A673 (cell line): ENCODE measurements at regions not wholly inside any gene's neighbourhood (a gene's known extent, or its start where the extent isn't known, plus 50 kb on each side); places are given as distances from the start of the nearest gene placed in this dataset.

Experiments used
- BruUV-seq: library from RNA; stranded (reverse); fragments of 400-500 nt; replicated peaks from 2 replicates; lab custom pipeline; 2021; lab: Mats Ljungman, UMichigan
- CTCF ChIA-PET: fragments of 300-600 bp; sonication (Branson Sonifier 250); formaldehyde crosslinking; loops from one replicate; lab custom pipeline; 2022; ENCODE audit warnings: antibody characterized with exemption; lab: Charles Lee
- POLR2A ChIA-PET: fragments of 300-600 bp; sonication (Branson Sonifier 250); formaldehyde crosslinking; loops from one replicate; lab custom pipeline; 2022; ENCODE audit warnings: antibody characterized with exemption; ENCODE audit not compliant: low non-redundant PET; lab: Charles Lee
- DNase-seq: peaks from one replicate; pipeline ENCODE4 v3.0.0-alpha.2; 2015; ENCODE audit warnings: low spot score
- H3K27ac ChIP-seq: fragments of 200-600 bp; sonication (generic); 2 replicates; pipeline ENCODE4 v1.5.1; 2016; ENCODE audit warnings: mixed run types, low read depth, mild to moderate bottlenecking, mixed read lengths, antibody characterized with exemption, low read length; ENCODE audit not compliant: poor library complexity, severe bottlenecking
- H3K27me3 ChIP-seq: fragments of 200-600 bp; sonication (generic); replicated peaks from 2 replicates; pipeline ENCODE4 v1.6.1; 2017; ENCODE audit warnings: mixed run types, low read depth, mild to moderate bottlenecking, mixed read lengths, antibody characterized with exemption, low read length; ENCODE audit not compliant: insufficient read depth, poor library complexity
- H3K36me3 ChIP-seq: fragments of 200-600 bp; sonication (generic); 2 replicates; pipeline ENCODE4 v1.6.1; 2016; ENCODE audit warnings: mixed run types, mild to moderate bottlenecking, mixed read lengths, antibody characterized with exemption, low read length; ENCODE audit not compliant: insufficient read depth, poor library complexity, severe bottlenecking
- H3K4me1 ChIP-seq: fragments of 200-600 bp; sonication (generic); 2 replicates; pipeline ENCODE4 v1.6.1; 2017; ENCODE audit warnings: mixed run types, mild to moderate bottlenecking, mixed read lengths, antibody characterized with exemption, low read length; ENCODE audit not compliant: insufficient read depth, poor library complexity, severe bottlenecking
- H3K4me3 ChIP-seq: fragments of 200-600 bp; sonication (generic); 2 replicates; pipeline ENCODE4 v1.5.1; 2016; ENCODE audit warnings: low read depth, mixed run types, mild to moderate bottlenecking, mixed read lengths, low read length; ENCODE audit not compliant: poor library complexity, severe bottlenecking
- H3K9me3 ChIP-seq: fragments of 200-600 bp; sonication (generic); 2 replicates; pipeline ENCODE4 v1.6.1; 2016; ENCODE audit warnings: mixed run types, low read depth, mild to moderate bottlenecking, mixed read lengths, antibody characterized with exemption, low read length; ENCODE audit not compliant: poor library complexity, severe bottlenecking
- CTCF ChIP-seq: fragments of 300-800, 200-600 bp; sonication (generic); conservative IDR thresholded peaks from 2 replicates; pipeline ENCODE4 v1.5.1; 2017; ENCODE audit warnings: low read depth, mild to moderate bottlenecking, antibody characterized with exemption, low read length, moderate library complexity, mixed read lengths
- EZH2 ChIP-seq: fragments of 200-600 bp; sonication (generic); IDR thresholded peaks from 2 replicates; pipeline ENCODE4 v1.6.1; 2017; ENCODE audit warnings: borderline replicate concordance, low read depth, mild to moderate bottlenecking, mixed read lengths, antibody characterized with exemption, low read length; ENCODE audit not compliant: poor library complexity, severe bottlenecking
- intact Hi-C: fragments of 100-400 bp; cut with micrococcal nuclease; formaldehyde crosslinking; loops from one replicate; pipeline ENCODE4 v1.10.0; 2022; ENCODE audit not compliant: unreplicated experiment

DNA sequence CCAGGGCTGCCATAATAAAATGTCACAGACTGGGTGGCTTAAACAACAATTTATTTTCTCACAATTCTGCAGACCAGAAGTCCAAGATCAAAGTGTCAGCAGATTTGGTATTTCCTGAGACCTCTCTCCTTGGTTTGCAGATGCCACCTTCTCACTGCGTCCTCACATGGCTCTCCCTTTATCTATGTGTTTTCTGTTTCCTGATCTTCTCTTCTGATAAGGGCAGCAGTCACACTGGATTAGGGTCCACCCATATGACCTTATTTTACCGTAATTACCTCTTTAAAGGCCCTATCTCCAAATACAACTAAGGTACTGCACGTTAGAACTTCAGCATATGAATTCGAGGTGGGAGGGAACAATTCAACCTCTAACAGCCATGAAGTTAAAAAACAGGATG is 238.9 kb upstream of the API5 start:
- intact Hi-C loops: no loop called here
- ChIA-PET POLR2A (no interaction called here), CTCF (no interaction called here)
- Histone ChIP-seq H3K27ac (no peak overlapping the region), H3K27me3 (no peaks in the 10 kb centered on the region), H3K36me3 (no peaks in the 10 kb centered on the region), H3K4me1 (peaks cover 31% of the 10 kb centered on the region), H3K9me3 (peaks cover 8% of the 10 kb centered on the region), H3K4me3 (no peak overlapping the region)
- DNase-seq: no peak
- TF ChIP-seq EZH2 (no peak), CTCF (no peak)
- BruUV-seq: no TSS peak

- Histone ChIP-seq H3K4me3 (no peak overlapping the region), H3K27me3 (no peaks in the 10 kb centered on the region), H3K4me1 (peaks cover 31% of the 10 kb centered on the region), H3K36me3 (no peaks in the 10 kb centered on the region), H3K9me3 (peaks cover 4% of the 10 kb centered on the region), H3K27ac (no peak overlapping the region)
- TF ChIP-seq CTCF (no peak), EZH2 (no peak)
- intact Hi-C loops: no loop called here
- ChIA-PET POLR2A (interaction anchor here (0.7 kb wide), 1 partner anchor 13 kb away, joined by 6 read pairs; no protein-coding TSS in a partner anchor), CTCF (no interaction called here)
- no peak for DNase-seq
- no TSS peak for BruUV-seq
Observed at GRCh38 chr11:43074810-43075209, 237.0 kb upstream of the API5 start.

- Histone ChIP-seq H3K4me3 (no peak overlapping the region), H3K4me1 (no peaks in the 10 kb centered on the region), H3K27me3 (no peaks in the 10 kb centered on the region), H3K27ac (no peak overlapping the region), H3K9me3 (no peaks in the 10 kb centered on the region), H3K36me3 (no peaks in the 10 kb centered on the region)
- ChIA-PET POLR2A (no interaction called here), CTCF (no interaction called here)
- TF ChIP-seq EZH2 (no peak), CTCF (no peak)
- no peak for DNase-seq
- no TSS peak for BruUV-seq
- intact Hi-C loops: no loop called here
Observed at GRCh38 chr11:43101113-43101512, 210.7 kb upstream of the API5 start.
